GM12878 (cell line): ENCODE measurements at regions not wholly inside any gene's neighbourhood (a gene's known extent, or its start where the extent isn't known, plus 50 kb on each side); places are given as distances from the start of the nearest gene placed in this dataset.

Experiments used
- ATAC-seq: fragments of 200-7000 bp; cut with Tn5 transposase; 3 replicates; pipeline ENCODE4 v1.9.1; 2020; ENCODE audit warnings: mild to moderate bottlenecking, moderate library complexity
- BruUV-seq: library from RNA; stranded (reverse); fragments of 400-500 nt; replicated peaks from 2 replicates; lab custom pipeline; 2021; lab: Mats Ljungman, UMichigan
- CTCF ChIA-PET: fragments of 300-600 bp; sonication (Branson Sonifier 250); formaldehyde crosslinking; extraction: SDS; loops from one replicate; lab custom pipeline; 2021; ENCODE audit warnings: inconsistent platforms; lab: Yijun Ruan, JAX
- POLR2A ChIA-PET: fragments of 350-600 bp; formaldehyde crosslinking; extraction: SDS; loops from one replicate; lab custom pipeline; 2021; ENCODE audit warnings: inconsistent platforms; lab: Charles Lee
- RAD21 ChIA-PET: fragments of 300-600 bp; sonication (Branson Sonifier 250); formaldehyde crosslinking; loops from one replicate; lab custom pipeline; 2023; ENCODE audit warnings: antibody characterized with exemption; ENCODE audit not compliant: unreplicated experiment; lab: Charles Lee
- SMC1A ChIA-PET: fragments of 300-600 bp; sonication (Branson Sonifier 250); formaldehyde crosslinking; loops from one replicate; lab custom pipeline; 2023; ENCODE audit not compliant: unreplicated experiment, uncharacterized antibody; lab: Charles Lee
- DNase-seq: peaks from one replicate; pipeline ENCODE4 v3.0.0-alpha.2; 2011; ENCODE audit warnings: low read depth, low spot score
- FAIRE-seq: peaks from 3 replicates; lab custom pipeline; 2011; peaks lifted over from hg19 to GRCh38; lab: Jason Lieb, UNC
- H2AFZ ChIP-seq: 2 replicates; pipeline ENCODE4 v1.6.0; 2011; ENCODE audit warnings: low read depth, low read length, control low read depth; ENCODE audit not compliant: control insufficient read depth
- H3K27ac ChIP-seq: 2 replicates; pipeline ENCODE4 v1.5.1; 2011; ENCODE audit warnings: control low read depth; ENCODE audit not compliant: control insufficient read depth, insufficient read depth
- H3K27me3 ChIP-seq, 2 experiments: replicated peaks in 1 of 2; 2 replicates each; pipeline versions ENCODE4 v1.6.0 to v1.6.1; 2011; ENCODE audit warnings: low read length in 1 of 2; ENCODE audit not compliant: control insufficient read depth in 2 of 2, insufficient read depth in 2 of 2
- H3K36me3 ChIP-seq, 2 experiments: 2 replicates each; pipeline ENCODE4 v1.5.1; 2011; ENCODE audit warnings: low read length in 1 of 2; ENCODE audit not compliant: control insufficient read depth in 2 of 2, insufficient read depth in 2 of 2
- H3K4me1 ChIP-seq: 2 replicates; pipeline ENCODE4 v1.6.1; 2011; ENCODE audit warnings: mild to moderate bottlenecking, low read length, moderate library complexity, mixed read lengths; ENCODE audit not compliant: control insufficient read depth, insufficient read depth
- H3K4me2 ChIP-seq: 2 replicates; pipeline ENCODE4 v1.6.0; 2011; ENCODE audit warnings: control low read depth; ENCODE audit not compliant: control insufficient read depth, insufficient read depth
- H3K4me3 ChIP-seq: fragments of 200-600 bp; sonication (generic); 2 replicates; pipeline ENCODE4 v1.5.1; 2016
- H3K79me2 ChIP-seq: 2 replicates; pipeline ENCODE4 v1.6.0; 2011; ENCODE audit warnings: low read length; ENCODE audit not compliant: control insufficient read depth, insufficient read depth
- H3K9ac ChIP-seq: 2 replicates; pipeline ENCODE4 v1.8.0; 2011; ENCODE audit warnings: low read length, control low read depth, mixed read lengths; ENCODE audit not compliant: control insufficient read depth, insufficient read depth
- H3K9me3 ChIP-seq: replicated peaks from 3 replicates; pipeline ENCODE4 v1.5.1; 2011; ENCODE audit warnings: mild to moderate bottlenecking, low read length; ENCODE audit not compliant: control insufficient read depth, insufficient read depth
- H4K20me1 ChIP-seq: 2 replicates; pipeline ENCODE4 v1.6.0; 2011; ENCODE audit not compliant: control insufficient read depth, insufficient read depth
- CEBPZ ChIP-seq: fragments of 150-350 bp; IDR thresholded peaks from 2 replicates; pipeline ENCODE4 v1.6.1; 2016; ENCODE audit warnings: low read depth, low read length
- CHD2 ChIP-seq: IDR thresholded peaks from 2 replicates; pipeline ENCODE4 v1.6.1; 2011; ENCODE audit warnings: low read depth, low read length, improper control_type of control experiment, borderline replicate concordance
- E4F1 ChIP-seq: fragments of 450-650 bp; IDR thresholded peaks from 2 replicates; pipeline ENCODE4 v1.6.1; 2018; ENCODE audit warnings: borderline replicate concordance, mild to moderate bottlenecking; ENCODE audit not compliant: partially characterized antibody
- MTA2 ChIP-seq: fragments of 450-650 bp; IDR thresholded peaks from 2 replicates; pipeline ENCODE4 v1.6.1; 2016; ENCODE audit warnings: low read depth, mild to moderate bottlenecking, moderate library complexity
- NBN ChIP-seq: fragments of 450-650 bp; IDR thresholded peaks from 2 replicates; pipeline ENCODE4 v1.6.1; 2016
- NFYB ChIP-seq: IDR thresholded peaks from 2 replicates; pipeline ENCODE4 v1.6.1; 2011; ENCODE audit warnings: low read depth, mild to moderate bottlenecking, low read length, improper control_type of control experiment, moderate library complexity; ENCODE audit not compliant: insufficient read depth
- NR2C1 ChIP-seq: fragments of 450-650 bp; IDR thresholded peaks from 2 replicates; pipeline ENCODE4 v1.6.1; 2017; ENCODE audit warnings: antibody characterized with exemption, mild to moderate bottlenecking, moderate library complexity
- POLR2AphosphoS5 ChIP-seq: IDR thresholded peaks from 2 replicates; pipeline ENCODE4 v1.6.1; 2011; ENCODE audit warnings: mild to moderate bottlenecking, low read length, inconsistent platforms
- RUNX3 ChIP-seq: IDR thresholded peaks from 2 replicates; pipeline ENCODE4 v1.6.1; 2012; ENCODE audit warnings: low read length, inconsistent platforms
- SKIL ChIP-seq: fragments of 450-650 bp; IDR thresholded peaks from 2 replicates; pipeline ENCODE4 v1.6.1; 2017; ENCODE audit warnings: mild to moderate bottlenecking, low read depth, inconsistent platforms; ENCODE audit not compliant: poor library complexity, severe bottlenecking
- TBL1XR1 ChIP-seq: IDR thresholded peaks from 2 replicates; pipeline ENCODE4 v1.6.1; 2012; ENCODE audit warnings: low read depth, low read length, improper control_type of control experiment
- ZBTB33 ChIP-seq: fragments of 450-650 bp; IDR thresholded peaks from 2 replicates; pipeline ENCODE4 v1.6.1; 2017; ENCODE audit warnings: mild to moderate bottlenecking
- ZNF207 ChIP-seq: fragments of 450-650 bp; IDR thresholded peaks from 2 replicates; pipeline ENCODE4 v1.6.1; 2014; ENCODE audit warnings: antibody characterized with exemption, mild to moderate bottlenecking, borderline replicate concordance
- ZNF274 ChIP-seq: IDR thresholded peaks from one replicate; pipeline ENCODE4 v1.8.0; 2011; ENCODE audit not compliant: insufficient read length, insufficient read depth
- WGBS: methylation state at CpG from one replicate; pipeline ENCODE4 v1.1.6; 2016; ENCODE audit warnings: low lambda C conversion rate; ENCODE audit not compliant: insufficient replicate concordance, insufficient coverage; ENCODE audit errors: missing lambda C conversion rate; 5-methylcytosine and 5-hydroxymethylcytosine counted together
- in situ Hi-C: fragments of 300-500 bp; cut with MboI; formaldehyde crosslinking; loops from 9 replicates; pipeline ENCODE4 v1.14.3; 2018; ENCODE audit warnings: mixed read lengths
- intact Hi-C: fragments of 100-400 bp; cut with micrococcal nuclease; formaldehyde crosslinking; loops from one replicate; pipeline ENCODE4 v1.14.2; 2022; ENCODE audit not compliant: unreplicated experiment

- Histone ChIP-seq H3K36me3 (peaks cover 2 to 17% of the 10 kb centered on the region in 2 experiments), H3K27me3 (no peaks in the 10 kb centered on the region), H3K9me3 (no peaks in the 10 kb centered on the region), H3K9ac (no peak overlapping the region), H2AFZ (no peak overlapping the region), H3K4me1 (peaks cover 12% of the 10 kb centered on the region), H3K4me3 (no peak overlapping the region), H3K79me2 (peaks cover 7% of the 10 kb centered on the region), H3K4me2 (no peak overlapping the region), H4K20me1 (no peaks in the 10 kb centered on the region), H3K27ac (no peak overlapping the region)
- in situ Hi-C loops, result no loop called here
- ChIA-PET CTCF (interaction anchor here (1.2 to 1.7 kb wide), 3 partner anchors 10 to 137 kb away, joined by 4 to 5 read pairs (median 4); no protein-coding TSS in a partner anchor), POLR2A (no interaction called here), RAD21 (no interaction called here), SMC1A (interaction anchor here (0.6 kb wide), 1 partner anchor 27 kb away, joined by 3 read pairs; no protein-coding TSS in a partner anchor)
- intact Hi-C loops, result loop anchor here (5.0 kb wide), 1 partner anchor 173 kb away; no protein-coding TSS in a partner anchor
- 91% methylated on average over 2 of the region's 2 CpGs for WGBS
- BruUV-seq, result no TSS peak
- FAIRE-seq (no peak), DNase-seq (no peak), ATAC-seq (no peak)
- TF ChIP-seq MTA2 (no peak), RUNX3 (no peak), TBL1XR1 (no peak), NR2C1 (no peak), CHD2 (no peak), POLR2AphosphoS5 (no peak), SKIL (no peak), NFYB (no peak), CEBPZ (no peak), NBN (no peak), ZBTB33 (no peak), E4F1 (no peak), ZNF274 (no peak), ZNF207 (no peak)
These were observed 97.9 kb upstream of the ZNF746 start for GRCh38 chr7:149595541-149595940.
